Stimulated activated memory B cell treated with anti-CD40 and anti-IgM and Interleukin-4, amounts not matched to agents 10 μg/mL and 1 μg/mL and 100 μg/mL, for 72 hours (primary cell): ENCODE measurements at regions not wholly inside any gene's neighbourhood (a gene's known extent, or its start where the extent isn't known, plus 50 kb on each side); places are given as distances from the start of the nearest gene placed in this dataset.
A peak's percentile ranks its signal among the peaks of the same experiment; 100 is the strongest.

Experiments
- ATAC-seq: fragments of 150-1000 bp; cut with Tn5 transposase; 2 replicates; pipeline ENCODE4 v1.10.0; 2021
- H3K27ac Mint-ChIP-seq: one replicate; pipeline ENCODE4 v1.8.0; 2022; ENCODE audit warnings: mild to moderate bottlenecking, mixed read lengths
- H3K27me3 Mint-ChIP-seq: one replicate; pipeline ENCODE4 v1.8.0; 2022; ENCODE audit warnings: mixed read lengths
- H3K36me3 Mint-ChIP-seq: one replicate; pipeline ENCODE4 v1.8.0; 2022; ENCODE audit warnings: mixed read lengths
- H3K4me1 Mint-ChIP-seq: one replicate; pipeline ENCODE4 v1.8.0; 2022; ENCODE audit warnings: mixed read lengths
- H3K4me3 Mint-ChIP-seq: one replicate; pipeline ENCODE4 v1.8.0; 2022; ENCODE audit warnings: mild to moderate bottlenecking, moderate library complexity, mixed read lengths
- H3K9me3 Mint-ChIP-seq: one replicate; pipeline ENCODE4 v1.8.0; 2022; ENCODE audit warnings: mixed read lengths

GRCh38 chr21:17435565-17436543, 77.0 kb upstream of the CXADR start:
- Mint-ChIP-seq H3K4me3 (no peak overlapping the region), H3K27ac (no peak overlapping the region), H3K36me3 (no peaks in the 10 kb centered on the region), H3K9me3 (no peaks in the 10 kb centered on the region), H3K4me1 (no peaks in the 10 kb centered on the region), H3K27me3 (peaks cover 17% of the 10 kb centered on the region)
- ATAC-seq, result no peak

- Mint-ChIP-seq H3K27ac (no peak overlapping the region), H3K27me3 (peaks cover 17% of the 10 kb centered on the region), H3K4me3 (no peak overlapping the region), H3K4me1 (no peaks in the 10 kb centered on the region), H3K9me3 (no peaks in the 10 kb centered on the region), H3K36me3 (no peaks in the 10 kb centered on the region)
- no peak for ATAC-seq
Measured at GRCh38 chr21:17436626-17437111, 76.2 kb upstream of the CXADR start.

- no peak overlapping the region for H3K27ac Mint-ChIP-seq
- no peak for ATAC-seq
Measured at GRCh38 chr21:17438635-17439034, 74.2 kb upstream of the CXADR start.

GRCh38 chr21:17440969-17441368, 71.9 kb upstream of the CXADR start:
- Mint-ChIP-seq H3K4me3 (no peak overlapping the region), H3K9me3 (no peaks in the 10 kb centered on the region), H3K27ac (no peak overlapping the region), H3K27me3 (peaks cover 9% of the 10 kb centered on the region), H3K36me3 (no peaks in the 10 kb centered on the region), H3K4me1 (no peaks in the 10 kb centered on the region)
- ATAC-seq, result no peak

More at GRCh38 chr21:17438635-17439034, 74.2 kb upstream of the CXADR start:
- no peaks in the 10 kb centered on the region for H3K4me1 Mint-ChIP-seq
- H3K9me3 Mint-ChIP-seq, result no peaks in the 10 kb centered on the region
- no peaks in the 10 kb centered on the region for H3K36me3 Mint-ChIP-seq
- H3K27me3 Mint-ChIP-seq, result peaks cover 9% of the 10 kb centered on the region
- H3K4me3 Mint-ChIP-seq, result no peak overlapping the region

GRCh38 chr21:17441370-17441769, 71.5 kb upstream of the CXADR start:
- Mint-ChIP-seq H3K4me3 (no peak overlapping the region), H3K27ac (no peak overlapping the region), H3K9me3 (no peaks in the 10 kb centered on the region), H3K4me1 (no peaks in the 10 kb centered on the region), H3K36me3 (no peaks in the 10 kb centered on the region), H3K27me3 (peaks cover 9% of the 10 kb centered on the region)
- no peak for ATAC-seq

GRCh38 chr21:17442165-17442564, 70.7 kb upstream of the CXADR start:
- no peak for ATAC-seq
- Mint-ChIP-seq H3K4me3 (no peak overlapping the region), H3K4me1 (no peaks in the 10 kb centered on the region), H3K36me3 (no peaks in the 10 kb centered on the region), H3K27me3 (peaks cover 9% of the 10 kb centered on the region), H3K9me3 (no peaks in the 10 kb centered on the region), H3K27ac (no peak overlapping the region)

- no peak for ATAC-seq
- no peak overlapping the region for H3K27ac Mint-ChIP-seq
- H3K4me1 Mint-ChIP-seq, result no peaks in the 10 kb centered on the region
Measured at GRCh38 chr21:17444828-17445227, 68.0 kb upstream of the CXADR start.

GRCh38 chr21:17446737-17447136, 66.1 kb upstream of the CXADR start:
- Mint-ChIP-seq H3K27ac (no peak overlapping the region), H3K27me3 (no peaks in the 10 kb centered on the region), H3K4me1 (no peaks in the 10 kb centered on the region), H3K36me3 (no peaks in the 10 kb centered on the region), H3K4me3 (no peak overlapping the region), H3K9me3 (no peaks in the 10 kb centered on the region)
- ATAC-seq, result no peak

More at GRCh38 chr21:17444828-17445227, 68.0 kb upstream of the CXADR start:
- Mint-ChIP-seq H3K27me3 (no peaks in the 10 kb centered on the region), H3K36me3 (no peaks in the 10 kb centered on the region), H3K9me3 (no peaks in the 10 kb centered on the region), H3K4me3 (no peak overlapping the region)

- H3K4me1 Mint-ChIP-seq, result peaks cover 3% of the 10 kb centered on the region
- H3K27ac Mint-ChIP-seq, result no peak overlapping the region
- peaks cover 5% of the 10 kb centered on the region for H3K27me3 Mint-ChIP-seq
- H3K4me3 Mint-ChIP-seq, result no peak overlapping the region
- peaks cover 2% of the 10 kb centered on the region for H3K9me3 Mint-ChIP-seq
- ATAC-seq, result no peak
- no peaks in the 10 kb centered on the region for H3K36me3 Mint-ChIP-seq
Measured at GRCh38 chr21:17449701-17450100, 63.1 kb upstream of the CXADR start.

- H3K4me3 Mint-ChIP-seq, result no peak overlapping the region
- no peak for ATAC-seq
- peaks cover 2% of the 10 kb centered on the region for H3K9me3 Mint-ChIP-seq
- peaks cover 5% of the 10 kb centered on the region for H3K4me1 Mint-ChIP-seq
- no peaks in the 10 kb centered on the region for H3K36me3 Mint-ChIP-seq
- peaks cover 9% of the 10 kb centered on the region for H3K27me3 Mint-ChIP-seq
- H3K27ac Mint-ChIP-seq, result no peak overlapping the region
Measured at GRCh38 chr21:17451364-17451891, 61.4 kb upstream of the CXADR start.

GRCh38 chr21:17454315-17455027, 58.4 kb upstream of the CXADR start:
- Mint-ChIP-seq H3K27me3 (peaks cover 9% of the 10 kb centered on the region), H3K36me3 (no peaks in the 10 kb centered on the region), H3K27ac (no peak overlapping the region), H3K4me3 (peak overlapping the region; percentile 27), H3K9me3 (peaks cover 2% of the 10 kb centered on the region), H3K4me1 (peaks cover 5% of the 10 kb centered on the region)
- no peak for ATAC-seq

- no peak for ATAC-seq
- Mint-ChIP-seq H3K36me3 (no peaks in the 10 kb centered on the region), H3K27me3 (peaks cover 9% of the 10 kb centered on the region), H3K4me1 (peaks cover 5% of the 10 kb centered on the region), H3K9me3 (peaks cover 2% of the 10 kb centered on the region), H3K27ac (no peak overlapping the region), H3K4me3 (no peak overlapping the region)
Measured at GRCh38 chr21:17455028-17455353, 57.9 kb upstream of the CXADR start.

GRCh38 chr21:17455451-17455850, 57.4 kb upstream of the CXADR start:
- no peak overlapping the region for H3K27ac Mint-ChIP-seq
- peaks cover 9% of the 10 kb centered on the region for H3K27me3 Mint-ChIP-seq
- H3K4me3 Mint-ChIP-seq, result no peak overlapping the region
- H3K4me1 Mint-ChIP-seq, result peaks cover 5% of the 10 kb centered on the region
- no peak for ATAC-seq
- H3K36me3 Mint-ChIP-seq, result no peaks in the 10 kb centered on the region
- H3K9me3 Mint-ChIP-seq, result peaks cover 2% of the 10 kb centered on the region

GRCh38 chr21:17458279-17458678, 54.6 kb upstream of the CXADR start:
- Mint-ChIP-seq H3K27ac (no peak overlapping the region), H3K9me3 (peaks cover 2% of the 10 kb centered on the region), H3K4me3 (no peak overlapping the region), H3K36me3 (no peaks in the 10 kb centered on the region), H3K4me1 (peaks cover 5% of the 10 kb centered on the region), H3K27me3 (peaks cover 9% of the 10 kb centered on the region)
- no peak for ATAC-seq

GRCh38 chr21:17460094-17460493, 52.7 kb upstream of the CXADR start:
- H3K9me3 Mint-ChIP-seq, result no peaks in the 10 kb centered on the region
- H3K27me3 Mint-ChIP-seq, result no peaks in the 10 kb centered on the region
- H3K4me1 Mint-ChIP-seq, result no peaks in the 10 kb centered on the region
- no peak overlapping the region for H3K4me3 Mint-ChIP-seq
- H3K36me3 Mint-ChIP-seq, result no peaks in the 10 kb centered on the region
- ATAC-seq, result no peak
- H3K27ac Mint-ChIP-seq, result no peak overlapping the region
